Fibroblast of skin of right biceps (primary cell): ENCODE measurements at regions not wholly inside any gene's neighbourhood (a gene's known extent, or its start where the extent isn't known, plus 50 kb on each side); places are given as distances from the start of the nearest gene placed in this dataset.

ENCODE experiments used
- DNase-seq: peaks from one replicate; pipeline ENCODE4 v3.0.0-alpha.2; 2013

GRCh38 chr16:74030000-74030706 is 266.5 kb upstream of the PSMD7 start:
- no peak for DNase-seq

- no peak for DNase-seq
Measured at GRCh38 chr16:74029115-74029792, 267.4 kb upstream of the PSMD7 start.

GRCh38 chr16:74026373-74027281 is 270.0 kb upstream of the PSMD7 start:
- DNase-seq: no peak

GRCh38 chr16:74024953-74025352 is 271.7 kb upstream of the PSMD7 start:
- DNase-seq: no peak

GRCh38 chr16:74020095-74020670 is 276.4 kb upstream of the PSMD7 start:
- no peak for DNase-seq

GRCh38 chr16:74019612-74020011 is 277.0 kb upstream of the PSMD7 start:
- no peak for DNase-seq

GRCh38 chr16:74015953-74016352 is 280.7 kb upstream of the PSMD7 start:
- no peak for DNase-seq

GRCh38 chr16:73998707-73999106 is 297.9 kb upstream of the PSMD7 start:
- DNase-seq: no peak

GRCh38 chr16:73997971-73998370 is 298.6 kb upstream of the PSMD7 start:
- DNase-seq: peak; percentile 57

- DNase-seq: no peak
Measured at GRCh38 chr16:73997340-73997711, 299.3 kb upstream of the PSMD7 start.

GRCh38 chr16:73996624-73997339 is 299.8 kb upstream of the PSMD7 start:
- peak; percentile 59 for DNase-seq

- no peak for DNase-seq
Measured at GRCh38 chr16:73993878-73994277, 302.7 kb upstream of the PSMD7 start.

GRCh38 chr16:73978407-73978784 is 318.2 kb upstream of the PSMD7 start:
- DNase-seq: no peak

- no peak for DNase-seq
Measured at GRCh38 chr16:73976644-73977043, 320.0 kb upstream of the PSMD7 start.

GRCh38 chr16:73973174-73973573 is 323.4 kb upstream of the PSMD7 start:
- DNase-seq: no peak

GRCh38 chr16:73966851-73967250 is 329.8 kb upstream of the PSMD7 start:
- DNase-seq: no peak

GRCh38 chr16:73965591-73965990 is 331.0 kb upstream of the PSMD7 start:
- DNase-seq: no peak

GRCh38 chr16:73956587-73957494 is 339.8 kb upstream of the PSMD7 start:
- DNase-seq: peak; percentile 79

- DNase-seq: no peak
Measured at GRCh38 chr16:73955702-73956101, 340.9 kb upstream of the PSMD7 start.

- no peak for DNase-seq
Measured at GRCh38 chr16:73955255-73955654, 341.4 kb upstream of the PSMD7 start.

GRCh38 chr16:73951481-73951880 is 345.1 kb upstream of the PSMD7 start:
- peak; percentile 51 for DNase-seq
